ENCODE measurements at regions not wholly inside any gene's neighbourhood (a gene's known extent, or its start where the extent isn't known, plus 50 kb on each side); places are given as distances from the start of the nearest gene placed in this dataset.

- TF ChIP-seq CTCF (IDR thresholded peaks at IDR 0.05): no peak
- H3K4me3 ChIP-seq: no peak overlapping the region
- no peak for DNase-seq (ENCODE audit: low spot score in 2 of 2)
- no peaks in the 10 kb centered on the region for H3K27me3 ChIP-seq
- H3K27ac ChIP-seq: no peak overlapping the region
- intact Hi-C loops (cut with DNase I): no loop called here
- peaks cover 0 to 2% of the 10 kb centered on the region in 2 donors for H3K4me1 ChIP-seq
- no peaks in the 10 kb centered on the region for H3K36me3 ChIP-seq
- H3K9me3 ChIP-seq: no peaks in the 10 kb centered on the region
Observed at GRCh38 chr4:137688651-137689050, 156.4 kb upstream of the PCDH18 start.

GRCh38 chr4:137685357-137685756 lies 153.1 kb upstream of the PCDH18 start:
- H3K27me3 ChIP-seq: no peaks in the 10 kb centered on the region
- intact Hi-C loops (cut with DNase I): no loop called here
- H3K27ac ChIP-seq: no peak overlapping the region
- H3K36me3 ChIP-seq: no peaks in the 10 kb centered on the region
- no peak for DNase-seq (ENCODE audit: low spot score in 2 of 2)
- no peaks in the 10 kb centered on the region for H3K4me1 ChIP-seq
- no peak for TF ChIP-seq CTCF (IDR thresholded peaks at IDR 0.05)
- H3K9me3 ChIP-seq: no peaks in the 10 kb centered on the region
- H3K4me3 ChIP-seq: no peak overlapping the region

GRCh38 chr4:137681081-137681480 lies 148.8 kb upstream of the PCDH18 start:
- intact Hi-C loops (cut with DNase I): no loop called here
- no peak for TF ChIP-seq CTCF (IDR thresholded peaks at IDR 0.05)
- Histone ChIP-seq H3K4me3 (no peak overlapping the region), H3K27me3 (no peaks in the 10 kb centered on the region), H3K4me1 (no peaks in the 10 kb centered on the region), H3K27ac (no peak overlapping the region), H3K36me3 (no peaks in the 10 kb centered on the region), H3K9me3 (no peaks in the 10 kb centered on the region)
- DNase-seq (ENCODE audit: low spot score in 2 of 2): no peak

- H3K36me3 ChIP-seq: no peaks in the 10 kb centered on the region
- no peaks in the 10 kb centered on the region for H3K9me3 ChIP-seq
- H3K27me3 ChIP-seq: no peaks in the 10 kb centered on the region
- intact Hi-C loops (cut with DNase I): no loop called here
- H3K4me1 ChIP-seq: no peaks in the 10 kb centered on the region
- no peak overlapping the region for H3K27ac ChIP-seq
- no peak for TF ChIP-seq CTCF (IDR thresholded peaks at IDR 0.05)
- no peak overlapping the region for H3K4me3 ChIP-seq
- DNase-seq (ENCODE audit: low spot score in 2 of 2): no peak
Observed at GRCh38 chr4:137678796-137679195, 146.5 kb upstream of the PCDH18 start.

- intact Hi-C loops (cut with DNase I): no loop called here
- no peak overlapping the region for H3K27ac ChIP-seq
- no peaks in the 10 kb centered on the region for H3K4me1 ChIP-seq
- H3K36me3 ChIP-seq: no peaks in the 10 kb centered on the region
- no peaks in the 10 kb centered on the region for H3K27me3 ChIP-seq
- no peak overlapping the region for H3K4me3 ChIP-seq
- TF ChIP-seq CTCF (IDR thresholded peaks at IDR 0.05): no peak
- DNase-seq (ENCODE audit: low spot score in 2 of 2): no peak
- no peaks in the 10 kb centered on the region for H3K9me3 ChIP-seq
Observed at GRCh38 chr4:137677863-137678262, 145.6 kb upstream of the PCDH18 start.

- intact Hi-C loops (cut with DNase I): no loop called here
- no peak for TF ChIP-seq CTCF (IDR thresholded peaks at IDR 0.05)
- no peak overlapping the region for H3K4me3 ChIP-seq
Observed at GRCh38 chr4:137676357-137676998, 144.2 kb upstream of the PCDH18 start.

More at GRCh38 chr4:137676357-137676998, 144.2 kb upstream of the PCDH18 start:
- no peaks in the 10 kb centered on the region for H3K36me3 ChIP-seq
- H3K27ac ChIP-seq: no peak overlapping the region
- H3K27me3 ChIP-seq: no peaks in the 10 kb centered on the region
- no peaks in the 10 kb centered on the region for H3K4me1 ChIP-seq
- DNase-seq (ENCODE audit: low spot score in 2 of 2): no peak
- H3K9me3 ChIP-seq: no peaks in the 10 kb centered on the region

Data from ascending aorta (tissue), 2 donors.